ENCODE measurements at regions not wholly inside any gene's neighbourhood (a gene's known extent, or its start where the extent isn't known, plus 50 kb on each side); places are given as distances from the start of the nearest gene placed in this dataset.

DNA sequence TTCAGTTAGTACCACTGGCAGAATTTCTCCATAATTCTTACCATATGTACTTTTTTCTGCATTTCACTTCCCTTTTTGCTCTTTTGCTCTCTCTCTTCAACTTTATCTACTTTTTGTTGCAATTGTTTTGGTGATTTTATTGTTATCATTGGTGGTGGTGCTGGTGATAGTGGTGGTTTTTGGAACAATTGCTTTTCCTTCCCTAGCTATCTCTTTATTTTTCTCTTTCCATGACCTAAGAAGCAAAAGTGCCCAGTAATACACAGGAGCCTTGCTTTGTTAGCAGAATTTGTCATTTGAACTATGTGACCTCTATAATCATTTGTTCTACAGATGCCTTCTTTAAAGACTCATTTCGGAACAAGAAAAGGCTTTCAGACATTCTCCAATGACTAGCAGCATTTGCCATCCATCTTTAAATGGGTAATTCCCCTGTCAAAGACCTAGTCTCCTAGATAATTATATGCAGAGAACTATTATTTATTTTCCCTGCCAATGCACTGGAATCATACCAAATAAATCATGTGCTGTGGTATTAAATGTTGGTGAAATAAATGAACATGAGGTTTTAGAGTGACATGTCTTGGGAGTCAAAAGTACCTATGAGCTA is 154.5 kb downstream of the GASK1B start:
- DNase-seq = no peak
- intact Hi-C loops (cut with micrococcal nuclease) = no loop called here
- no peak for ATAC-seq

DNA sequence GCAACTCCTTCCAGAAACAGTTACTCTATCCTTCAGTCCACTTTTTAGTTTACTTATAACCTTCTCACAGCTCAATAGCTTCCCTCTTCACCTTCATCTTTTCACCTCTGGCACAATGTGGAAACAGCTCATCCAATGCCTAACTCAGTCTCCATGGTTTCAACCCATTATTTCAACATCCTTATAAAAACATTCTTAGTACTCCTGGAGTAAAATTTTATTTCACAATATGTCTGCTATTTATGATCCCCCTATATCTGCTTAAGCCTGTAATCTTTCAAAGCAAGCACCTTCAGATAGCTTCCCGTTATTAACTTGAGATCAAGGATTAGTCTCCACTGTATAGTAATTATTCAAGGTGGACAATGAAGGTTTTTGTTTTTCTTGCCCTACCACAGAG is 156.3 kb downstream of the GASK1B start:
- DNase-seq (no peak), ATAC-seq (peak; percentile 52)
- intact Hi-C loops (cut with micrococcal nuclease) = no loop called here

DNA sequence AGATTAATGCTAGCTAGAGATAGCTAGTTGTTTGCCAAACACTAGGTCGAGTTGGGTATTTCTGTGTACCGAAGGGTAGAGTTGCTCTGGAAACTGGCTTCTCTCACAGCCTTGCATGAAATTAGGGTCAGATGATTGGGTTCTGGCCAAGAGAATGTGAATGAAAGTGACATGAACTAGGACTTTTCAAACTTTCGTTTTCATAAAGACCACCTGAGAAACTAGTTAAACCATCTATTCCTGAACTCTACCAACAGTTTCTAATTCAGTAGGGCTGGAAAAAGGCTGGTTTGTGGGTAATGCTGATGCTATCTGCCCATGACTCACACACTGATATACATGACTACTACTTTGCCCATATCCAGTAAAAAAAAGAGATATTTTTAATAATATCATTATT is 157.6 kb downstream of the GASK1B start:
- ATAC-seq (no peak), DNase-seq (no peak)
- intact Hi-C loops (cut with micrococcal nuclease) = no loop called here

DNA sequence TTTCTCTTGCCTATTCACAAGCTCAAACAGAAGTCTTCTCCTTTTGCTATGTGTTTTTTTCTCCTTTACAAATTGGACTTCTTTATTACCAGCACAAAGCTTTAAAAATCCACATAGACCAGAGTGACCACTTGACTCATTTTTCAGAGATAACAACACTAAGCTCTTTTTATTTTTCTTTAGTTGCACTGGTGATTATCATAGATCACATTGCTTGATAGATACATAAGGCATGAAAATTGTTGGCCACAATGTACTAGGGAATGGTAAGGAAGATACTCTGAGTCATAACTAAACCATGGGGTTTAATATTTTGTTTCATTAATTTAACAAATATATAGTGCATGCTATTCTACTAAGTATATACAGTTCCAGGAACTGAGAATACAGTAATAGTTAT is 159.0 kb downstream of the GASK1B start:
- ATAC-seq (no peak), DNase-seq (no peak)
- intact Hi-C loops (cut with micrococcal nuclease) = no loop called here

- intact Hi-C loops (cut with micrococcal nuclease) = no loop called here
- DNase-seq (no peak), ATAC-seq (no peak)
Observed at GRCh38 chr4:158010361-158010760, 162.5 kb downstream of the GASK1B start.

- DNase-seq (no peak), ATAC-seq (peak; percentile 71)
- intact Hi-C loops (cut with micrococcal nuclease) = loop anchor here (5.0 kb wide), 1 partner anchor 159 kb away; no protein-coding TSS in a partner anchor
Observed at GRCh38 chr4:158008551-158009218, 164.1 kb downstream of the GASK1B start.

- no peak for ATAC-seq
- intact Hi-C loops (cut with micrococcal nuclease) = loop anchor here (5.0 kb wide), 1 partner anchor 160 kb away; no protein-coding TSS in a partner anchor
- DNase-seq = no peak
Observed at GRCh38 chr4:158007566-158007965, 165.3 kb downstream of the GASK1B start.

DNA sequence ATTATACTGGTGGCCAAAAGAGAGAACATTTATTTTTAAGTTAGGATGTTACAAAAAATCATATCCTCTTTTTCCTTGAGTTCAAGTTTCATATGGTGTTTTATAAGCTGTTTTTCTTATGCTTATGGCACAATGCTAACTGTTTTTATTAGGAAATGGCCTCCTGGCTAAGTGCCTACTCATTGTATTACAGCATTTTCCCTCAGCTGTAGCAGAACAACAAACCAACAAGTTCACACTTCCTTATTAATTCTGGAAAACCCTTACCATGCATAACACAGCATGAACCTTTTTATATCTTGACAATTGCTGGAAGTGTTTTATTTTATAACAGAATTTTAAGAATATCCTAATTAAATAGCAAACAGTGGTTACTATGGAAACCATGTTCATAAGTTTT is 165.8 kb downstream of the GASK1B start:
- peak; percentile 82 for ATAC-seq
- intact Hi-C loops (cut with micrococcal nuclease) = loop anchor here (5.0 kb wide), 1 partner anchor 160 kb away; no protein-coding TSS in a partner anchor
- DNase-seq = no peak

GRCh38 chr4:158005021-158005420 is 167.8 kb downstream of the GASK1B start:
- DNase-seq (no peak), ATAC-seq (no peak)
- intact Hi-C loops (cut with micrococcal nuclease) = loop anchor here (5.0 kb wide), 1 partner anchor 162 kb away; no protein-coding TSS in a partner anchor

GRCh38 chr4:158004101-158004500 is 168.7 kb downstream of the GASK1B start:
- DNase-seq (no peak), ATAC-seq (no peak)
- intact Hi-C loops (cut with micrococcal nuclease) = no loop called here

DNA sequence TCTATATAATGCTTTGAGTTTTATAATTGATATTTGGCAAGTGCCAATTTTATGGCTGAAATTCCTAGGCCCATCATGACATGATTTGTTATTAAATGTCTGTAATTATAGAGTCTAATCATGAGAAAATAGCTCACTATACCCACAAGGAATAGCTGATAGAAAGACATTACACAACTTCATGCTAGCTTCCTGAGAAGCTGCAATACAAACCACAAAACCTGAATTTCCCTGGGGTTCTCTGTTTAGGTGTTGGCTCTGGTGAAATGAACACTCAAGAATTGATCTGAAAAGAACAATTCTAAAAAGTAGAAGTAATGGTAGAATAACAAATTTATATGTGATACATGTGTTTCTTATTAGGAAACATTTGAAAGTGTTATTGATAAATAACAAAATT is 169.6 kb downstream of the GASK1B start:
- ATAC-seq (no peak), DNase-seq (no peak)

DNA sequence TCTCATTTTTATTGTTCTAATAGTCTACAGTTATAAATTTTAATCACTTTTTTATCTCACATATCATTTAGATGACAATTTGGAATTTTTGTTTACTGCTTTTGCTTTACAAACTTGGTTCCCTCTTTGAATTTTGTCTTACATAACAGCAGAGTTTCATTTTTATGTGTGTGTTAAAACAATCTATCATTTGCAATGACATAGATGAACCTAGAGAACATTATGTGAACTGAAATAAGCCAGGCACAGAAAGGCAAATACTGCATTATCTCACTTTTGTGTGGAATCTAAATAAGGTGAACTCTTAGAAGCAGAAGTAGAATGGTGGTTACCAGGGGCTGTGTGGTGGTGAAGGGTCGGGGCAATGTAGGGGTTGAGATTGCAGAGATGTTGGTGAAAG is 170.7 kb downstream of the GASK1B start:
- DNase-seq = no peak
- ATAC-seq = no peak
- intact Hi-C loops (cut with micrococcal nuclease) = no loop called here

More for the DNA sequence above, 169.6 kb downstream of the GASK1B start:
- intact Hi-C loops (cut with micrococcal nuclease) = no loop called here

- intact Hi-C loops (cut with micrococcal nuclease) = no loop called here
- DNase-seq (no peak), ATAC-seq (no peak)
Observed at GRCh38 chr4:158001756-158002155, 171.1 kb downstream of the GASK1B start.

- DNase-seq (no peak), ATAC-seq (no peak)
- intact Hi-C loops (cut with micrococcal nuclease) = no loop called here
Observed at GRCh38 chr4:157999723-158000122, 173.1 kb downstream of the GASK1B start.

DNA sequence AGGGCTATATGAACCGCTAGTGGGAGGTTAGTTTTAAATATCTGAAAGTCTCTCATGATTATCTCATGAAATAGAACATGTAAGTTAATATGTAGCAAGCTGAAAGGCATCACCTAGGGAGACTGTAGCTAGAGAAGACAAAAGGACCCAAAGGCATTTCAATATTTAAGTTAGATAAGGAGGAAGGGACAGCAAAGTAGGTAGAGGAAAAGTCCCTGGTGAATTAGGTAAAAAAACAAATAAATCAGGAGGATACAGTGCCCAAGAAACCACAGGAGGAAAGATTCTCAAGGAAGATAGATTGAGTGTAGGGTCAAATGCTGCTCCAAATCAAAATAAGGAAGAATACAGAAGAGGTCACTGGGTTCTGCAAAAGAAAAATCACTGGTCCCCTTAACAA is 175.5 kb downstream of the GASK1B start:
- ATAC-seq = no peak
- intact Hi-C loops (cut with micrococcal nuclease) = no loop called here
- DNase-seq = no peak

GRCh38 chr4:157996061-157997028 is 176.5 kb downstream of the GASK1B start:
- intact Hi-C loops (cut with micrococcal nuclease) = no loop called here
- ATAC-seq = no peak
- DNase-seq = no peak

GRCh38 chr4:157994863-157995262 is 178.0 kb downstream of the GASK1B start:
- ATAC-seq = no peak
- intact Hi-C loops (cut with micrococcal nuclease) = loop anchor here (5.0 kb wide), 1 partner anchor 262 kb away; no protein-coding TSS in a partner anchor
- DNase-seq = no peak

GRCh38 chr4:157992948-157993839 is 179.6 kb downstream of the GASK1B start:
- DNase-seq = no peak
- intact Hi-C loops (cut with micrococcal nuclease) = loop anchor here (2.0 to 5.0 kb wide), 2 partner anchors 180 to 264 kb away; partner anchors contain the start of gene GASK1B
- no peak for ATAC-seq
